ENCODE measurements at regions not wholly inside any gene's neighbourhood (a gene's known extent, or its start where the extent isn't known, plus 50 kb on each side); places are given as distances from the start of the nearest gene placed in this dataset.

DNA sequence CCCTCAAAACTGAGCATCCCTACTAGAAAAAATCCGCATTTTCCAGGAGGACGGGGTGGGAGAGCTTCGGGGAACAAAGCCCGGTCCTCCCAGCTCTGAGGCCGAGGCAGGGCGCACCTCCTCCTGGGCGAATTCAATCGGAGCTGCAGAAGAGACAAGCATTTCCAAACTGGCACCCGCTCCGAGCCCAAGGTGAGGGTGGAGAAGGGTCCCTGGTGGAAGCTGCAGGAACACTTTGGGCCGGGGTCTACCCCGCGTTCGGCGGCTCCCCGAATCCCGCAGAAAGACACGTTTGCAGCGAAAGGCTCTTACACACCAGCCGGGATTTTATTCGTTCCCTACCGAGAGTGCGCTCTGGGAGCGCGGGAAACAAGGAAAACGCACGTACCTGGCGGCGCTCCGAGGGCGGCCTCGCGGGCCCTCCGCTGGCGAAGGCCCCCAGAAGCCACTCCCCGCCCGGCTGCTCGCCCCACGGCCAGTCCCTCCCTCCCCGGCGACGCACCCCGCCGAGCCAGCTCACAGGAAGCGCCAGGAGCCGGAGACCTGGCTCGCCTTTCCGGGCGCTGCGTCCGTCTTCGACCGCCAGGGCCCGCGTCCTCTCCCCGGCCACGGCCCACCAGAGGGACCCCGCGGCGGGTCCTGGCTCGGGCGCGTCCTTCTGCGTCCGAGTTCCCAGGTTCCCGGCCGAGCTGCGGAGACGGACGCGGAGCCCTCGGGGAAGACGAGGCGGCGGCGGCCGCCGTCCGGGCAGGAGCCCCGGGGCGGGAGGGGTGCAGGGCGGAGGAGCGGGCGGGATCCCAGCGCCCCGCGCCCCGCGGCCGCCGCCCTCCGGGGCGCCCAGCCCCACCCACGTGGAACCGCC lies 49.8 kb upstream of the BAHCC1 start:
- Mint-ChIP-seq H3K4me1 (peaks cover 15 to 19% of the 10 kb centered on the region in 2 donors), H3K27me3 (ENCODE audit: low read depth in 3 of 3) (peaks cover 29 to 42% (median 32%) of the 10 kb centered on the region in 3 donors), H3K36me3 (no peaks in the 10 kb centered on the region), H3K9me3 (peaks cover 0 to 3% (median 0%) of the 10 kb centered on the region in 6 donors), H3K27ac (no peak overlapping the region), H3K4me3 (peak overlapping the region; percentile 64 to 80 (median 74))
- peak; percentile 53 to 58 (median 55) for DNase-seq
